ENCODE measurements at regions not wholly inside any gene's neighbourhood (a gene's known extent, or its start where the extent isn't known, plus 50 kb on each side); places are given as distances from the start of the nearest gene placed in this dataset.

- TF ChIP-seq JUNB (IDR thresholded peaks at IDR 0.05; ENCODE audit: unreplicated experiment) (no peak), CTCF (conservative IDR thresholded peaks at IDR 0.05; ENCODE audit: low read depth in 2 of 2) (no peak)
Observed at GRCh38 chr5:29240379-29240778, 1953.1 kb upstream of the CDH6 start.

Data from GM23338 (cell line).